ENCODE measurements at regions not wholly inside any gene's neighbourhood (a gene's known extent, or its start where the extent isn't known, plus 50 kb on each side); places are given as distances from the start of the nearest gene placed in this dataset.

DNA sequence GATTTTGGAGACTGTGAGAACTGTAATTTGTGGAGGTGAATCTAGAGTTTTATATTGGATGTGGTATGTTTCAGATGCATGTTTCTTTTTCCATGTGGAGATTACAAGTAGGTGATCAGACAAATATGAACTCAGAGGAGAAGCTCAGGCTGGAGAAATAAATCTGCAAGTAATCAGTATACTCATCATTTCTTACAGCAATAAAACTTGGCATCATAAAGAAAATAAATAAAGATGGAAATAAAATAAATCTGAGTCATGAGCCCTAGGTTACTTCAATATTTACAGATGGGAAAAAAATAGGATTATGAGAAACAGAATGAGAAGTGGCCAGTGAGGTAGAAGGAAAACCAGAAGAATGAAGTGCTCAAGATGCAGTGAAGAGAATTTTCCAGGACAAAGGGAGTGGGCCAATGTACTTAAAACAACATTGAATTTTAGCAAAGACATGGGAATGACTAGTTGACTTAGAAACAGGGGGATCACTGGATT lies 453.8 kb downstream of the DSC3 start:
- TF ChIP-seq POLR2AphosphoS5 (IDR thresholded peaks at IDR 0.05) (no peak), POLR2A (IDR thresholded peaks at IDR 0.05) (no peak), EP300 (IDR thresholded peaks at IDR 0.05) (no peak)
- TF ChIP-seq, protein P1, sequence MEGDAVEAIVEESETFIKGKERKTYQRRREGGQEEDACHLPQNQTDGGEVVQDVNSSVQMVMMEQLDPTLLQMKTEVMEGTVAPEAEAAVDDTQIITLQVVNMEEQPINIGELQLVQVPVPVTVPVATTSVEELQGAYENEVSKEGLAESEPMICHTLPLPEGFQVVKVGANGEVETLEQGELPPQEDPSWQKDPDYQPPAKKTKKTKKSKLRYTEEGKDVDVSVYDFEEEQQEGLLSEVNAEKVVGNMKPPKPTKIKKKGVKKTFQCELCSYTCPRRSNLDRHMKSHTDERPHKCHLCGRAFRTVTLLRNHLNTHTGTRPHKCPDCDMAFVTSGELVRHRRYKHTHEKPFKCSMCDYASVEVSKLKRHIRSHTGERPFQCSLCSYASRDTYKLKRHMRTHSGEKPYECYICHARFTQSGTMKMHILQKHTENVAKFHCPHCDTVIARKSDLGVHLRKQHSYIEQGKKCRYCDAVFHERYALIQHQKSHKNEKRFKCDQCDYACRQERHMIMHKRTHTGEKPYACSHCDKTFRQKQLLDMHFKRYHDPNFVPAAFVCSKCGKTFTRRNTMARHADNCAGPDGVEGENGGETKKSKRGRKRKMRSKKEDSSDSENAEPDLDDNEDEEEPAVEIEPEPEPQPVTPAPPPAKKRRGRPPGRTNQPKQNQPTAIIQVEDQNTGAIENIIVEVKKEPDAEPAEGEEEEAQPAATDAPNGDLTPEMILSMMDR (IDR thresholded peaks at IDR 0.05), result no peak
